HG02798 (cell line): ENCODE measurements at regions not wholly inside any gene's neighbourhood (a gene's known extent, or its start where the extent isn't known, plus 50 kb on each side); places are given as distances from the start of the nearest gene placed in this dataset.
"Not testable (repeated sequence)": the region's sequence is repeated elsewhere in the genome, so short reads cannot be mapped to it uniquely, and the experiment has no call there.

Experiments
- ATAC-seq: cut with Tn5 transposase; IDR thresholded peaks from one replicate; pipeline ENCODE4 v1.9.1; 2021; ENCODE audit warnings: mild to moderate bottlenecking; ENCODE audit not compliant: unreplicated experiment, poor library complexity

- no peak for ATAC-seq
Observed at GRCh38 chr4:60682901-60683300, 517.2 kb upstream of the ADGRL3 start.

GRCh38 chr4:60683357-60683756, 516.8 kb upstream of the ADGRL3 start:
- no peak for ATAC-seq

- no peak for ATAC-seq
Observed at GRCh38 chr4:60683973-60684372, 516.2 kb upstream of the ADGRL3 start.

- ATAC-seq: not testable (repeated sequence)
Observed at GRCh38 chr4:60696062-60696461, 504.1 kb upstream of the ADGRL3 start.

- no peak for ATAC-seq
Observed at GRCh38 chr4:60709061-60709460, 491.1 kb upstream of the ADGRL3 start.

GRCh38 chr4:60718874-60719273, 481.3 kb upstream of the ADGRL3 start:
- no peak for ATAC-seq

GRCh38 chr4:60721685-60722084, 478.4 kb upstream of the ADGRL3 start:
- ATAC-seq: no peak

GRCh38 chr4:60723796-60724195, 476.3 kb upstream of the ADGRL3 start:
- no peak for ATAC-seq

GRCh38 chr4:60724623-60725022, 475.5 kb upstream of the ADGRL3 start:
- ATAC-seq: no peak

- no peak for ATAC-seq
Observed at GRCh38 chr4:60726779-60727178, 473.3 kb upstream of the ADGRL3 start.

GRCh38 chr4:60729194-60729593, 470.9 kb upstream of the ADGRL3 start:
- ATAC-seq: no peak

- ATAC-seq: not testable (repeated sequence)
Observed at GRCh38 chr4:60729764-60730163, 470.4 kb upstream of the ADGRL3 start.

GRCh38 chr4:60737858-60738257, 462.3 kb upstream of the ADGRL3 start:
- no peak for ATAC-seq

GRCh38 chr4:60743654-60744053, 456.5 kb upstream of the ADGRL3 start:
- no peak for ATAC-seq

GRCh38 chr4:60744767-60745166, 455.4 kb upstream of the ADGRL3 start:
- ATAC-seq: no peak

GRCh38 chr4:60745800-60746571, 454.1 kb upstream of the ADGRL3 start:
- ATAC-seq: no peak

GRCh38 chr4:60750962-60751361, 449.2 kb upstream of the ADGRL3 start:
- ATAC-seq: no peak

- no peak for ATAC-seq
Observed at GRCh38 chr4:60757986-60758680, 442.0 kb upstream of the ADGRL3 start.

- no peak for ATAC-seq
Observed at GRCh38 chr4:60759518-60760245, 440.4 kb upstream of the ADGRL3 start.

GRCh38 chr4:60780874-60781273, 419.3 kb upstream of the ADGRL3 start:
- ATAC-seq: no peak

- no peak for ATAC-seq
Observed at GRCh38 chr4:60790608-60791007, 409.5 kb upstream of the ADGRL3 start.
